Neural progenitor cell (in vitro differentiated cells): ENCODE measurements at regions not wholly inside any gene's neighbourhood (a gene's known extent, or its start where the extent isn't known, plus 50 kb on each side); places are given as distances from the start of the nearest gene placed in this dataset.
A peak's percentile ranks its signal among the peaks of the same experiment; 100 is the strongest.

Experiments used
- DNase-seq: peaks from one replicate; pipeline ENCODE4 v3.0.0-alpha.2; 2016; ENCODE audit warnings: low spot score
- H2AFZ ChIP-seq: fragments of 200-600 bp; sonication (generic); replicated peaks from 2 replicates; pipeline ENCODE4 v1.6.1; 2016; ENCODE audit warnings: antibody characterized with exemption
- H3F3A ChIP-seq: fragments of 200-600 bp; sonication (generic); 2 replicates; pipeline ENCODE4 v1.6.1; 2016; ENCODE audit warnings: antibody characterized with exemption, low read depth
- H3K27ac ChIP-seq: fragments of 200-600 bp; sonication (generic); 2 replicates; pipeline ENCODE4 v1.5.1; 2016; ENCODE audit warnings: mild to moderate bottlenecking
- H3K27me3 ChIP-seq: fragments of 200-600 bp; sonication (generic); 2 replicates; pipeline ENCODE4 v1.6.1; 2016; ENCODE audit warnings: mild to moderate bottlenecking, moderate library complexity
- H3K36me3 ChIP-seq: fragments of 200-600 bp; sonication (generic); 2 replicates; pipeline ENCODE4 v1.5.1; 2016
- H3K4me1 ChIP-seq: fragments of 200-600 bp; sonication (generic); 2 replicates; pipeline ENCODE4 v1.6.1; 2016; ENCODE audit warnings: mixed run types
- H3K4me2 ChIP-seq: fragments of 200-600 bp; sonication (generic); 2 replicates; pipeline ENCODE4 v1.6.1; 2016
- H3K4me3 ChIP-seq: fragments of 200-600 bp; sonication (generic); 2 replicates; pipeline ENCODE4 v1.5.1; 2016
- H3K79me2 ChIP-seq: fragments of 200-600 bp; sonication (generic); 2 replicates; pipeline ENCODE4 v1.6.1; 2016; ENCODE audit warnings: low read depth
- H3K9ac ChIP-seq: fragments of 200-600 bp; sonication (generic); 2 replicates; pipeline ENCODE4 v1.6.1; 2016
- H3K9me3 ChIP-seq: fragments of 200-600 bp; sonication (generic); 2 replicates; pipeline ENCODE4 v1.5.1; 2016; ENCODE audit warnings: low read depth
- H4K20me1 ChIP-seq: fragments of 200-600 bp; sonication (generic); 2 replicates; pipeline ENCODE4 v1.6.1; 2016; ENCODE audit warnings: low read depth
- H3K27ac Mint-ChIP-seq: 3 replicates; pipeline ENCODE4 v1.8.0; 2021; ENCODE audit warnings: mixed read lengths
- H3K27me3 Mint-ChIP-seq: 2 replicates; pipeline ENCODE4 v1.8.0; 2022; ENCODE audit warnings: low read depth, mild to moderate bottlenecking, inconsistent platforms, moderate library complexity, mixed read lengths; ENCODE audit not compliant: insufficient read depth
- H3K36me3 Mint-ChIP-seq: 3 replicates; pipeline ENCODE4 v1.8.0; 2021; ENCODE audit warnings: mixed read lengths
- H3K4me1 Mint-ChIP-seq: 3 replicates; pipeline ENCODE4 v1.8.0; 2021; ENCODE audit warnings: mixed read lengths
- H3K4me3 Mint-ChIP-seq: 3 replicates; pipeline ENCODE4 v1.8.0; 2021; ENCODE audit warnings: mild to moderate bottlenecking, moderate library complexity, mixed read lengths
- H3K9me3 Mint-ChIP-seq: 3 replicates; pipeline ENCODE4 v1.8.0; 2020; ENCODE audit warnings: mixed read lengths
- CTCF ChIP-seq: fragments of 200-600 bp; sonication (generic); IDR thresholded peaks from 2 replicates; pipeline ENCODE4 v1.5.1; 2017; ENCODE audit warnings: antibody characterized with exemption, mild to moderate bottlenecking
- EZH2 ChIP-seq: fragments of 200-600 bp; sonication (generic); IDR thresholded peaks from 2 replicates; pipeline ENCODE4 v1.6.1; 2017; ENCODE audit warnings: antibody characterized with exemption, mild to moderate bottlenecking, moderate library complexity
- EZH2phosphoT487 ChIP-seq: fragments of 200-600 bp; sonication (generic); IDR thresholded peaks from 2 replicates; pipeline ENCODE4 v1.6.1; 2017; ENCODE audit warnings: antibody characterized with exemption

- Mint-ChIP-seq H3K27ac (peak overlapping the region; percentile 52), H3K27me3 (peaks cover 44% of the 10 kb centered on the region), H3K36me3 (no peaks in the 10 kb centered on the region), H3K4me3 (peak overlapping the region; percentile 50), H3K4me1 (peaks cover 70% of the 10 kb centered on the region), H3K9me3 (peaks cover 2% of the 10 kb centered on the region)
- peak overlapping the region; percentile 25 for H3K4me2 ChIP-seq
- no peaks in the 10 kb centered on the region for H3K27me3 ChIP-seq
- no peak overlapping the region for H3K4me3 ChIP-seq
- TF ChIP-seq EZH2 (no peak), EZH2phosphoT487 (no peak), CTCF (no peak)
- no peaks in the 10 kb centered on the region for H3K36me3 ChIP-seq
- peak; percentile 90 for DNase-seq
- peak overlapping the region; percentile 75 for H3K27ac ChIP-seq
- no peaks in the 10 kb centered on the region for H3K79me2 ChIP-seq
- H4K20me1 ChIP-seq, result no peaks in the 10 kb centered on the region
- H3K4me1 ChIP-seq, result peaks cover 77% of the 10 kb centered on the region
- H3F3A ChIP-seq, result peaks cover 79% of the 10 kb centered on the region
- no peaks in the 10 kb centered on the region for H3K9me3 ChIP-seq
- H2AFZ ChIP-seq, result no peak overlapping the region
- no peak overlapping the region for H3K9ac ChIP-seq
Observed at GRCh38 chr15:69526081-69527061, 73.8 kb downstream of the RPLP1 start.

DNA sequence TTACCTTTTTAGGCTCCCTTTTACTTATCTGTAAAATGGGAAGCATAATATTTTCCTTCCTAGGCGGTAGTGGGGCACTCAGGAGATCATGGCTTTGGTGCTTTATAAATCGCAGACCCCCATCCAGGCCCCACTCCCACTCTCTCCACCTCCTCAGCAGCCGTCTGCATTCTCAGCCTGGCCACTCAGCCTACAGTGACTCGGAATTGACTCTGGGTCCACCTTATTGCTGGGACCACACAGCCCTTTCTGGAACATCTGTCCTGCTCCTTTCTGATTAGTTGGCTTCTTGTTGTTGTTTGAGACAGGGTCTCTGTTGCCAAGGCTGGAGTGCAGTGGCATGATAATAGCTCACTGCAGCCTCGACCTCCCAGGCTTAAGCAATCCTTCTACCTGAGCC, 76.5 kb downstream of the RPLP1 start:
- peaks cover 89% of the 10 kb centered on the region for H3K4me1 ChIP-seq
- no peak for TF ChIP-seq EZH2
- no peak for TF ChIP-seq EZH2phosphoT487
- TF ChIP-seq CTCF, result no peak
- peak overlapping the region; percentile 42 for H3K27ac Mint-ChIP-seq
- H3F3A ChIP-seq, result peaks cover 93% of the 10 kb centered on the region
- H2AFZ ChIP-seq, result no peak overlapping the region
- H3K36me3 ChIP-seq, result no peaks in the 10 kb centered on the region
- H3K9me3 ChIP-seq, result no peaks in the 10 kb centered on the region
- no peak for DNase-seq
- peak overlapping the region; percentile 19 for H3K4me2 ChIP-seq
- no peaks in the 10 kb centered on the region for H3K27me3 ChIP-seq
- H3K36me3 Mint-ChIP-seq, result no peaks in the 10 kb centered on the region
- no peaks in the 10 kb centered on the region for H3K79me2 ChIP-seq
- H4K20me1 ChIP-seq, result no peaks in the 10 kb centered on the region
- H3K27ac ChIP-seq, result no peak overlapping the region
- no peak overlapping the region for H3K9ac ChIP-seq
- peaks cover 49% of the 10 kb centered on the region for H3K27me3 Mint-ChIP-seq
- H3K4me1 Mint-ChIP-seq, result peaks cover 75% of the 10 kb centered on the region
- H3K4me3 ChIP-seq, result no peak overlapping the region
- peak overlapping the region; percentile 46 for H3K4me3 Mint-ChIP-seq
- peaks cover 2% of the 10 kb centered on the region for H3K9me3 Mint-ChIP-seq

- peaks cover 79% of the 10 kb centered on the region for H3K4me1 ChIP-seq
- peaks cover 65% of the 10 kb centered on the region for H3K4me1 Mint-ChIP-seq
- H3K36me3 Mint-ChIP-seq, result no peaks in the 10 kb centered on the region
- no peak overlapping the region for H3K4me3 ChIP-seq
- TF ChIP-seq CTCF, result no peak
- no peak for TF ChIP-seq EZH2phosphoT487
- no peak for TF ChIP-seq EZH2
- peaks cover 83% of the 10 kb centered on the region for H3F3A ChIP-seq
- peaks cover 46% of the 10 kb centered on the region for H3K27me3 Mint-ChIP-seq
- H3K4me2 ChIP-seq, result peak overlapping the region; percentile 57
- no peak overlapping the region for H2AFZ ChIP-seq
- no peaks in the 10 kb centered on the region for H3K27me3 ChIP-seq
- no peak for DNase-seq
- no peaks in the 10 kb centered on the region for H3K79me2 ChIP-seq
- no peaks in the 10 kb centered on the region for H4K20me1 ChIP-seq
- no peaks in the 10 kb centered on the region for H3K36me3 ChIP-seq
- no peak overlapping the region for H3K9ac ChIP-seq
- no peak overlapping the region for H3K27ac Mint-ChIP-seq
- no peaks in the 10 kb centered on the region for H3K9me3 ChIP-seq
- peaks cover 2% of the 10 kb centered on the region for H3K9me3 Mint-ChIP-seq
- no peak overlapping the region for H3K4me3 Mint-ChIP-seq
- no peak overlapping the region for H3K27ac ChIP-seq
Observed at GRCh38 chr15:69529961-69530633, 77.5 kb downstream of the RPLP1 start.
